Activated naive CD8-positive, alpha-beta T cell treated with anti-CD3 and anti-CD28 coated beads, Interleukin-2, amount 10 ng/mL, durations not matched to agents 7 days and 5 days (primary cell): ENCODE measurements at regions not wholly inside any gene's neighbourhood (a gene's known extent, or its start where the extent isn't known, plus 50 kb on each side); places are given as distances from the start of the nearest gene placed in this dataset.

Experiments
- ATAC-seq: fragments of 150-1000 bp; cut with Tn5 transposase; one replicate; pipeline ENCODE4 v1.10.0; 2021; ENCODE audit warnings: low read depth, moderate library complexity
- POLR2A ChIA-PET: fragments of 350-600 bp; sonication (Branson Sonifier 250); formaldehyde crosslinking; loops from one replicate; lab custom pipeline; 2021; ENCODE audit warnings: antibody characterized with exemption; lab: Charles Lee
- DNase-seq: peaks from one replicate; pipeline ENCODE4 v3.0.0; 2021
- H3K27ac Mint-ChIP-seq: one replicate; pipeline ENCODE4 v1.8.0; 2022; ENCODE audit warnings: mild to moderate bottlenecking, mixed read lengths
- H3K27me3 Mint-ChIP-seq: one replicate; pipeline ENCODE4 v1.8.0; 2022; ENCODE audit warnings: mild to moderate bottlenecking, moderate library complexity, mixed read lengths
- H3K36me3 Mint-ChIP-seq: one replicate; pipeline ENCODE4 v1.8.0; 2021; ENCODE audit warnings: mild to moderate bottlenecking, mixed read lengths
- H3K4me1 Mint-ChIP-seq: one replicate; pipeline ENCODE4 v1.8.0; 2021; ENCODE audit warnings: mixed read lengths
- H3K4me3 Mint-ChIP-seq: one replicate; pipeline ENCODE4 v1.8.0; 2022; ENCODE audit warnings: mild to moderate bottlenecking, moderate library complexity, mixed read lengths
- H3K9me3 Mint-ChIP-seq: one replicate; pipeline ENCODE4 v1.8.0; 2021; ENCODE audit warnings: mixed read lengths

DNA sequence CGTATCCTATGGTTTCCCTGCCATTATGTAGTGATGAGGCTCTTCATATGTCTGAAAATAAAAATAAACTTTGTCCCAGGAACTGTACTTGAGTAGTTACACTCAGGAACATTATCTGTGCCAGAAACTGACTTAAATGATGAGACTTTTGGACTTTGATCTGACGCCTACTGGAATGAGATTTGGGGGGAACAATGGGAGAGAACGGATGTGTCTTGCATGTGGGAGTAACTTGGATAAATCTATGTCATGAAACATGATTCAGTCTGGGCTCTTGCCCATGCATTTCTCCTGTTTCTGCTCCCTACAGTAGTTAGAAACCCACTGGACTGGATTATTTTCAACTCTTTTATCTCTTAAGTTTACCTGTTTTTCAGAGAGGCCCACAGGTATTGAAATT is 2351.4 kb downstream of the PCDH7 start:
- Mint-ChIP-seq H3K4me3 (no peak overlapping the region), H3K27ac (no peak overlapping the region), H3K36me3 (no peaks in the 10 kb centered on the region), H3K27me3 (no peaks in the 10 kb centered on the region), H3K4me1 (no peaks in the 10 kb centered on the region), H3K9me3 (peaks cover 4% of the 10 kb centered on the region)
- POLR2A ChIA-PET: no interaction called here
- no peak for DNase-seq
- no peak for ATAC-seq

DNA sequence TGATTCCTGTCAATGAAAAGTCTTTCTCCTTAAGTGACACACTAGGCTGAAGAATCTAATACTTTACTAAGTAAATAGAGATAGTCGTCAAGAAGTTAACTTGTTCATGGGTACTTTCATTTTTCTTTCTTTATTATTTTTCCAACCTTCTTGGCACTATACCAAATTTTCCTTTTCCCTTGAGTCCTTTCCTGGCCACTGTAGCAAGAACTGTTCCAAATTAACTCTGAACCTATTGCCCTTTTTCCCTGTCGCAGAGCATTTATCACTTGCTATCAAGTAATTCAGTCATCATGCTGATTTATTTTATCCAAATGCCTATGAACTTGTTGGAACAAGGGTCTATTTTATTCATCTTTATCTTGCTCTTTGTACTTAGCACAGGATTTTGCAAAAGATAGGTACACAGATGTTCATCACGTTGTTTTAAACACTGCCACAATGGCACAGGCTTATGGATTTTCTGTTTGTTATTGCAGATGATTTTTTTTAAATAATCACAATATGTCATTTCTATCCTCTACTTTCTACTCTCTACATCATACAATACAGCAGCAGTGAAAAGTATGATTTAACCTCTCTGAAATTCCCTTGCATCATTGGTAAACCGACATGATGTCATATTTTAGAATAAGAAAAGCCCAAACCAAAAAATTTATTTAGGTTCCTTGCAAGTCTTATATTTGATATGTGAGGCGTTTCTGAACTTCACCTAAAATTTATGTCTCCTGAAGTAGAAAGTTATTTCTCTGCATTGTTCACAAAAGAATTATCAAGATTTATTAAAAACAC is 2352.3 kb downstream of the PCDH7 start:
- H3K4me1 Mint-ChIP-seq: no peaks in the 10 kb centered on the region
- ATAC-seq (no peak), DNase-seq (no peak)
- POLR2A ChIA-PET: no interaction called here
- no peak overlapping the region for H3K4me3 Mint-ChIP-seq
- peaks cover 4% of the 10 kb centered on the region for H3K9me3 Mint-ChIP-seq
- no peaks in the 10 kb centered on the region for H3K36me3 Mint-ChIP-seq
- H3K27me3 Mint-ChIP-seq: no peaks in the 10 kb centered on the region
- H3K27ac Mint-ChIP-seq: no peak overlapping the region

DNA sequence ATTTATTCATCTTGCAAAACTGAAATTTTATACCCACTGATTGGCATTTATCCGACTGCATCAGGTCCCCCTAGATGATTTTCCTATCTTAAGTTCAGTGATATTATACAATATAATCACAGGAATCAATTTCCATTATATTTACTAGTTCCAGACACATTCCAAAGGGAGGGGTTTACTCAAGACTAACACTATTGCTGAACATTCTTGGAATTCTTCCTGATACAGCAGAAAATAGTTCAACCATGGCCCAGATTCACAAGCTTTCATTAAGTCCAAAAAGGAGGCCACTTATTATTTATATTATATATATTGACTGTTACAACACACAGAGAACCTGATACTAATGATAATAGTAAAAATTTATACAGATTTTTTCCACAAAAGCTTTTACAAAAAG is 2353.6 kb downstream of the PCDH7 start:
- POLR2A ChIA-PET: no interaction called here
- no peaks in the 10 kb centered on the region for H3K36me3 Mint-ChIP-seq
- ATAC-seq (no peak), DNase-seq (no peak)
- H3K4me1 Mint-ChIP-seq: no peaks in the 10 kb centered on the region
- H3K9me3 Mint-ChIP-seq: peaks cover 4% of the 10 kb centered on the region
- no peaks in the 10 kb centered on the region for H3K27me3 Mint-ChIP-seq
- no peak overlapping the region for H3K4me3 Mint-ChIP-seq
- no peak overlapping the region for H3K27ac Mint-ChIP-seq

DNA sequence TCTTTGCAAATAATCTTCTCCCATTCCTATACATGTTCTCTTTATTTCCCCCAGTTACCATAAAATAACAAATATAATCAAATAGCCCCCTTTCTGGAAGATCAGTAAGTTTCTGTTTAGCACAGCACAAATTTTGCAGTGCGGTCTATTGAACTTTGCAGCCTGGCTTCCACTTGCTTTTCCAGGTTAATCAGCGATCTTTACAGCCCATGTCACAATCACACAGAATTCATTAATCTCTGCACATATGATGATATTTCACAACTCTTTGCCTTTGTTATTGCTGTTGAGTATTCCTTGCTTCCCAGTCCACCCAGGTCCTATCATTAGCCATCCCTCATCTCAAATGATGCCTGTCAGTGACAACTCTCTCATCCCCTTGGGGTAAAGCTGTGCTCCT is 2358.0 kb downstream of the PCDH7 start:
- no peaks in the 10 kb centered on the region for H3K36me3 Mint-ChIP-seq
- POLR2A ChIA-PET: no interaction called here

DNA sequence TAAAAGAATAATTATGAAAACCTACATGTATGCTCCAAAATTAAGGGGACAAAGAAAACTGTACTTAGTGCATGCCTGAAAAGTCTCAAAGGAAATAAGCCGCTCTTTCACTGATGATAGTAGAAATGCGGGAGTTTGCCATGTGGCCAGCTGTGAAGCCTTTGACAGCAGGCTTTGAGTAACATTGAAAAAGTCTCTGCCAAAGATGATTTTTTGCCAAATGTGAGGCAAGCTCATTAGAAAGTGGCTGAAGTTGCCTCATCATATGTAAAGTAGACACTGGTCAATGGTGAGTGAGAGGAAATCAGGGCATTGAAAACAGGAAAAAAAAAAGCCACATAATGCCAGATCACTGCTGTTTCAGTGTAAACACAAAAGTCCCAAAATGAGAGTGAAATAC is 2360.1 kb downstream of the PCDH7 start:
- DNase-seq: no peak
- no peak for ATAC-seq
- H3K4me1 Mint-ChIP-seq: no peaks in the 10 kb centered on the region
- POLR2A ChIA-PET: no interaction called here
- H3K27ac Mint-ChIP-seq: no peak overlapping the region
- peaks cover 3% of the 10 kb centered on the region for H3K9me3 Mint-ChIP-seq
- no peaks in the 10 kb centered on the region for H3K27me3 Mint-ChIP-seq
- no peaks in the 10 kb centered on the region for H3K36me3 Mint-ChIP-seq
- H3K4me3 Mint-ChIP-seq: no peak overlapping the region

More for the DNA sequence above, 2358.0 kb downstream of the PCDH7 start:
- no peak overlapping the region for H3K4me3 Mint-ChIP-seq
- DNase-seq (no peak), ATAC-seq (no peak)
- peaks cover 3% of the 10 kb centered on the region for H3K9me3 Mint-ChIP-seq
- H3K4me1 Mint-ChIP-seq: no peaks in the 10 kb centered on the region
- no peak overlapping the region for H3K27ac Mint-ChIP-seq
- no peaks in the 10 kb centered on the region for H3K27me3 Mint-ChIP-seq

DNA sequence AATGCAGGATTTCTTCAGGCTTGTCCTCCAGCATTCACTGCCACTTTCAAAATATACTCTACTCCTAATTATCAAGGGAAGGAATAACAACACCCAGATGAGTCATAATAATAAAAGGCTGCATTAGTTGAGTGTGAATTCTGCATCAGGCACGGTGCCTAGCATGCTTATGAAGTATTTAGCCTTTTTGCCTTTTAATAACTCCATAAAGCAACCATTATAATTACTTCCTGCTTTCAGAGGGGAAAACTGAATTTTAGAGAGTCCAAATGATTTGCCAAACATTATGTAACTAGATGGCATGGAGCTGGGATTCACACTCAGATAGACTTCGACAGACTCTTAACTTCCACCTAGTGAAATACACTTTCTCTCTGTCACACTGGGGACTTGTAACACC is 2365.5 kb downstream of the PCDH7 start:
- DNase-seq (no peak), ATAC-seq (no peak)
- H3K4me1 Mint-ChIP-seq: no peaks in the 10 kb centered on the region
- H3K36me3 Mint-ChIP-seq: no peaks in the 10 kb centered on the region
- POLR2A ChIA-PET: no interaction called here
- no peak overlapping the region for H3K4me3 Mint-ChIP-seq
- H3K9me3 Mint-ChIP-seq: peaks cover 3% of the 10 kb centered on the region
- H3K27ac Mint-ChIP-seq: no peak overlapping the region
- no peaks in the 10 kb centered on the region for H3K27me3 Mint-ChIP-seq

DNA sequence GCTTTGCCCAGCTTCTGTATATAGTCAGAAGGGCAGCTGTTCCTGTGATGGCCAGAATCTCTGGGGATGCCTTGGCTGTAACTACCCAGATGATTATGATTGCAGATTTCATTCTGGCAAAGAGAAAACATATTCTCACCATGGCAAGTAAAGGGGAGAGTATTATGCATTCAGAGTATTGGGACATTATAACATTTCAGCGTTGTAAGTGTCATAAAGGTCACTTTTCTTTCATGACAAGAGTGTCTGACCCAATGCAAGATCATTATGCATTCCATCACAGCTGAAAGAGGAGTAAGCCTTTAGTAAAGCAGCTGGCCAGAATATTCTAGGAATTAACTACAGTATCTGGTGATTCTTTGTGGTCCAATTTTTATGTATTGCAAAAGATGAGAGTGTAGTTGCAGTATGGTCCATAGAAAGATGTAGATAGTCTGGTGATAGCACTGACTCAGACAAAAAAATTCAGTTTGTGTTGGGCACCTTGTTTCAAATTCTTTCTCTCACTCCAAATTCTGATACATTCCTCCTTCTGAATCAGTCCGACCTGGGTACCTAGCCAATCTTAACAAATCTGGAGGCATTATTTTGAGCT is 2366.3 kb downstream of the PCDH7 start:
- H3K36me3 Mint-ChIP-seq: no peaks in the 10 kb centered on the region
- ATAC-seq: no peak
- no peak overlapping the region for H3K4me3 Mint-ChIP-seq
- no peak overlapping the region for H3K27ac Mint-ChIP-seq
- peaks cover 3% of the 10 kb centered on the region for H3K9me3 Mint-ChIP-seq
- no peaks in the 10 kb centered on the region for H3K27me3 Mint-ChIP-seq
- DNase-seq: no peak
- H3K4me1 Mint-ChIP-seq: no peaks in the 10 kb centered on the region
- POLR2A ChIA-PET: no interaction called here

DNA sequence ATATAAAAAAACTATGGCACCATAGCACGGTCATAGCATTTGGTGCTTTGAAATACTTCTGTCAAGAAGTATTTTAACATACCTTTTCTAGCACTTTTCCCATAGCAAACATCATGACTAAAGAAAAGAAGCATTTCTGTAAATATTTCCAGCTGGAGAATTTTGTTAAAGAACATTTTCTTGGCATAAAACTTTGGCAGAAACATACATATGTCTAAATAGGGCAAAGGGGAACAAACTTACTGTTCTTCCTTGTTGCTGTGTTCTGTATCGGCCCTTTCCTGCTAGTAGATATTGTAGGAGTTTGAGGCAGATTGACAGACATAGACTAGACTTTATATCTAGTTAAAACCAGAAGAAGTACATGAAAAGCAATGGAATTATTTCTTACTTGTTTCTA is 2368.5 kb downstream of the PCDH7 start:
- Mint-ChIP-seq H3K4me3 (no peak overlapping the region), H3K27me3 (no peaks in the 10 kb centered on the region), H3K4me1 (no peaks in the 10 kb centered on the region), H3K36me3 (no peaks in the 10 kb centered on the region), H3K27ac (no peak overlapping the region), H3K9me3 (no peaks in the 10 kb centered on the region)
- POLR2A ChIA-PET: no interaction called here
- DNase-seq (no peak), ATAC-seq (no peak)

DNA sequence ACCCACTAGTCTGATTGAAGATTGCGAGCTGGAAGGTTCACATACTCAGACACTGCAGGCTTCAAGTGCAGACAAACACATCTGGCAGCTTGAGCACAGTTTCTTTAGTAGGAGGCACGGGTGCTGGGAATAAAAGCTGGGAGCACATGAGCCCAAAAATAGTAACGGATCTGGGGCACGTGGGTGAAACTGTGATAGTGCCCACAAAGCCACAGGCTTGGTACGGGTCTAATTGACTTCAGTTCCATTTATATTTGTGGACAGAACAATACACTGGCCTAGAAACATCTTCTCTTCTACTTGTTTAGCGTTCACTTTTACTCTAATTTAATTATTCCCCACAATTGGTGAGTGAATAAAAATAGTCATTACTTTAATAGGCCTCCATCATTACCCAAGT is 2370.7 kb downstream of the PCDH7 start:
- no peaks in the 10 kb centered on the region for H3K9me3 Mint-ChIP-seq
- POLR2A ChIA-PET: no interaction called here
- H3K4me3 Mint-ChIP-seq: no peak overlapping the region
- H3K36me3 Mint-ChIP-seq: no peaks in the 10 kb centered on the region
- no peaks in the 10 kb centered on the region for H3K27me3 Mint-ChIP-seq
- no peak for ATAC-seq
- H3K27ac Mint-ChIP-seq: no peak overlapping the region
- H3K4me1 Mint-ChIP-seq: no peaks in the 10 kb centered on the region
- DNase-seq: no peak

DNA sequence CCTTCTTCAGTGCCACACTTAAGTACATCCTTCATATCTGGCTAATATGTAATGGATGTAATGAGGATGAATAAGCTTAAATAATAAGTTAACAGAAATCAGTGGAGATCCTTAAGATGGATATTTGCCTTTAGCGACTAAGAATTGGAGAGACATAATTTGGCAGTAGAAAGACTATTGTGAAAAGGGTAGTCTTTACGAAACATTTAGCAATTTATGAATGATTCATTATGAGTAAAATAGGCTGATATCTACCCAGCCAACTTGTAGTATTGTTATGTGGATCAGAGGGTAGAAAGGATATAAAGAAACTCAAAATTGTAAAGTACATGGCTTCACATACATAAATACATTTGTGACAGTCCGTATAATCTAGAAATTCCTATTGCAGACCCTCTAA is 2371.8 kb downstream of the PCDH7 start:
- no peak overlapping the region for H3K4me3 Mint-ChIP-seq
- DNase-seq (no peak), ATAC-seq (no peak)
- no peaks in the 10 kb centered on the region for H3K4me1 Mint-ChIP-seq
- no peaks in the 10 kb centered on the region for H3K9me3 Mint-ChIP-seq
- H3K36me3 Mint-ChIP-seq: no peaks in the 10 kb centered on the region
- POLR2A ChIA-PET: no interaction called here
- no peaks in the 10 kb centered on the region for H3K27me3 Mint-ChIP-seq
- no peak overlapping the region for H3K27ac Mint-ChIP-seq

DNA sequence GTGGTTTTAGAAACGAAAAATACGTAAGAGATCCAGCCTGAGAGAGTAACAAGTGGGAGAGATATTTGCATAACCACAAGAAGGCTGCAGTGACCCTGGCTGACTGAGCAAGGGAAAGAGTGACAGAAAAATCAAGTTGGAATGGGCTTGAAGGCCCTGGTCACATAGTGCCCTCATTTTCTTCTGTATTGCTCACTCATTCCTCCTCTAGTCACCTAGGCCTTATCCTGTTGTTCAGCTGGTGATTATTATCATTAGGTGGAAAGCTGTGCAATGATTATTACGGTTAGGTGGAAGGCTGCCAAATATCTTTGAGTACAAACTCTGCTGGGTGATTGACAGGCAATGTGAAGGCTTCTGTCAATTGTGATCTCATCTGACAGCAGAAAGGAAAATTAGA is 2384.1 kb downstream of the PCDH7 start:
- Mint-ChIP-seq H3K27ac (no peak overlapping the region), H3K27me3 (no peaks in the 10 kb centered on the region), H3K36me3 (no peaks in the 10 kb centered on the region), H3K4me3 (no peak overlapping the region), H3K9me3 (peaks cover 1% of the 10 kb centered on the region), H3K4me1 (no peaks in the 10 kb centered on the region)
- ATAC-seq: no peak
- DNase-seq: no peak
- POLR2A ChIA-PET: no interaction called here

DNA sequence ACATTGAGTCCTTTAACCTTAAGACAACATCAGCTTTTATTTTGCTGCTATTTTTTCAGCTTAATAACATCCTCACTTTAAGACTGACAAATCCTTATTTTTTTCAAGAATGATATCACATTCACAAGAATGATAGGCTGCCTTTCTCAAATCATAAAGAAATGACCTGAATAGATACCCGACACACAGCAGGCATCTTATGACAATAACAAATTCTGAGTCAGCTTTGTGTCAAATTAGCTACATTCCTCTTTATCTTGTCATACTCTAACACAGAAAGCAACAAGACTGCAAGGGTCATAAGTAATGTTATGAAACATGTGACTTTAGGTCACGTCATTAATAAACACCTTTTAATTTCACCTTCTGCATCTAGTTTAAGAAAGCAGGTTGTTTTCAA is 2387.6 kb downstream of the PCDH7 start:
- ATAC-seq: no peak
- peaks cover 1% of the 10 kb centered on the region for H3K9me3 Mint-ChIP-seq
- no peaks in the 10 kb centered on the region for H3K36me3 Mint-ChIP-seq
- no peak overlapping the region for H3K4me3 Mint-ChIP-seq
- no peaks in the 10 kb centered on the region for H3K27me3 Mint-ChIP-seq
- H3K4me1 Mint-ChIP-seq: no peaks in the 10 kb centered on the region
- no peak for DNase-seq
- no peak overlapping the region for H3K27ac Mint-ChIP-seq
- POLR2A ChIA-PET: no interaction called here

DNA sequence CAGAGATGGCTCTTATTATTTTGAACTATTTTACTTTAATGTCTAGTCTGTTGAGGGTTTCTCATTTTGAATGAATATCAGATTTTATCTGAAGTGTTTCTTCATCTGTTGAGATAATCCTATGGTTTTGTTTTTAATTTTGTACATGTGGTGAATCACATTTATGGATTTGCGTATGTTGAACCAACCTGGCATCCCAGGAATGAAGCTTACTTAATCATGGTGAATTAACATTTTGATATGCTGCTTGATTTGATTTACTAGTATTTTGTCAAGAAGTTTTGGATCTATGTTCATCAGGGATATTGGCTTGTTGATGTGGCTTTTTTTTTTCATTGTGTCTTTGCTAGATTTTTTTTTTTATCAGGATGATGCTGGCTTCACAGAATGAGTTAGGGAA is 2390.9 kb downstream of the PCDH7 start:
- DNase-seq: no peak
- no peak overlapping the region for H3K27ac Mint-ChIP-seq
- POLR2A ChIA-PET: no interaction called here
- no peaks in the 10 kb centered on the region for H3K4me1 Mint-ChIP-seq
- peaks cover 6% of the 10 kb centered on the region for H3K9me3 Mint-ChIP-seq
- no peaks in the 10 kb centered on the region for H3K27me3 Mint-ChIP-seq
- no peak overlapping the region for H3K4me3 Mint-ChIP-seq
- no peak for ATAC-seq
- H3K36me3 Mint-ChIP-seq: no peaks in the 10 kb centered on the region

DNA sequence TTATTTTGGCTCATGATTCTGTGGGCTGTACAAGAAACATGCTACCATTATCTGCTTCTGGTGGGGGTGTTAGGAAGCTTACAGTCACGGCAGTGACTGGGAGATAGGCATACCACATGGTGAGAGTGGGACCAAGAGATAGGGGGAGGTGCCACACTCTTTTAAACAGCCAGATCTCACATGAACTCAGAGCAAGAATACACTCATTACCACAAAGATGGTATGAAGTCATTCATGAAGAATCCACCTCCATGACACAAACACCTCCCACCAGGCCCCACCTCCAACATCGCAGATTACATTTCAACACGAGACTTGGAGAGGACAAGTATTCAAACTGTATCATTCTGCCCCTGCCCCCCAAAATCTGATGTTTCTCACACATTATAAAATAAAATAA is 2396.7 kb downstream of the PCDH7 start:
- POLR2A ChIA-PET: no interaction called here
- Mint-ChIP-seq H3K36me3 (no peaks in the 10 kb centered on the region), H3K27ac (no peak overlapping the region), H3K9me3 (peaks cover 14% of the 10 kb centered on the region), H3K27me3 (no peaks in the 10 kb centered on the region), H3K4me3 (no peak overlapping the region), H3K4me1 (no peaks in the 10 kb centered on the region)
- no peak for ATAC-seq
- no peak for DNase-seq
